CD14-positive monocyte (primary cell): ENCODE measurements at regions not wholly inside any gene's neighbourhood (a gene's known extent, or its start where the extent isn't known, plus 50 kb on each side); places are given as distances from the start of the nearest gene placed in this dataset.
"Not testable (repeated sequence)": the region's sequence is repeated elsewhere in the genome, so short reads cannot be mapped to it uniquely, and the experiment has no call there.

Source experiments
- DNase-seq, 3 donors: peaks; one replicate each; pipeline ENCODE4 v3.0.0-alpha.2; 2011 to 2022
- H2AFZ ChIP-seq: 2 replicates; pipeline ENCODE4 v1.6.0; 2012; ENCODE audit warnings: mild to moderate bottlenecking, low read depth, low read length, inconsistent platforms; ENCODE audit not compliant: insufficient read depth, poor library complexity, severe bottlenecking
- H3K27ac ChIP-seq, 2 donors: 1 replicate in 1 of 2; 2 replicates in 1 of 2; pipeline ENCODE4 v1.5.1; 2012 to 2013; ENCODE audit warnings: low read length in 2 of 2, control low read depth in 1 of 2, inconsistent platforms in 1 of 2, low read depth in 1 of 2, mild to moderate bottlenecking in 1 of 2
- H3K27me3 ChIP-seq, 2 donors: one replicate each; pipeline versions ENCODE4 v1.6.0 to v1.6.1; 2011 to 2013; ENCODE audit warnings: low read length in 2 of 2; ENCODE audit not compliant: control insufficient read depth in 2 of 2, insufficient read depth in 2 of 2
- H3K36me3 ChIP-seq, 2 donors: replicated peaks in 1 of 2; 1 replicate in 1 of 2; 2 replicates in 1 of 2; pipeline versions ENCODE4 v1.5.1 to v1.6.1; 2012 to 2013; ENCODE audit warnings: low read length in 2 of 2, control low read depth in 1 of 2, inconsistent platforms in 1 of 2, mild to moderate bottlenecking in 1 of 2; ENCODE audit not compliant: insufficient read depth in 2 of 2, control insufficient read depth in 1 of 2
- H3K4me1 ChIP-seq, 2 donors: 1 replicate in 1 of 2; 2 replicates in 1 of 2; pipeline versions ENCODE4 v1.5.1 to v1.6.1; 2012 to 2013; ENCODE audit warnings: low read length in 2 of 2, control low read depth in 1 of 2, inconsistent platforms in 1 of 2, mild to moderate bottlenecking in 1 of 2, moderate library complexity in 1 of 2; ENCODE audit not compliant: insufficient read depth in 2 of 2, control insufficient read depth in 1 of 2
- H3K4me2 ChIP-seq: replicated peaks from 2 replicates; pipeline ENCODE3; 2012; ENCODE audit warnings: low read length, moderate library complexity, mild to moderate bottlenecking; ENCODE audit not compliant: poor library complexity, severe bottlenecking; ENCODE audit errors: extremely low read depth
- H3K4me3 ChIP-seq, 3 experiments: fragments of 200-600 bp in 1 of 3; sonication (generic) in 1 of 3; replicated peaks in 1 of 3; 1 replicate in 2 of 3; 2 replicates in 1 of 3; pipeline ENCODE4 v1.5.1; 2011 to 2013; ENCODE audit warnings: low read length in 3 of 3, mild to moderate bottlenecking in 3 of 3, control low read depth in 2 of 3, low read depth in 2 of 3, inconsistent platforms in 1 of 3, moderate library complexity in 1 of 3
- H3K79me2 ChIP-seq: 2 replicates; pipeline ENCODE4 v1.6.0; 2012; ENCODE audit warnings: mild to moderate bottlenecking, control low read depth, inconsistent platforms, low read length, moderate library complexity; ENCODE audit not compliant: insufficient read depth
- H3K9ac ChIP-seq: 2 replicates; pipeline ENCODE4 v1.6.0; 2017; ENCODE audit warnings: low read length, mild to moderate bottlenecking; ENCODE audit not compliant: insufficient read depth, poor library complexity, severe bottlenecking
- H3K9me3 ChIP-seq, 2 donors: replicated peaks in 1 of 2; 1 replicate in 1 of 2; 2 replicates in 1 of 2; pipeline versions ENCODE4 v1.5.1 to v1.6.1; 2012 to 2013; ENCODE audit warnings: low read length in 2 of 2, control low read depth in 1 of 2; ENCODE audit not compliant: control insufficient read depth in 1 of 2, insufficient read depth in 1 of 2
- H4K20me1 ChIP-seq: 2 replicates; pipeline ENCODE4 v1.6.0; 2012; ENCODE audit warnings: mild to moderate bottlenecking, low read length, control low read depth, moderate library complexity; ENCODE audit not compliant: insufficient read depth
- H3K27ac Mint-ChIP-seq, 7 donors: one replicate each; pipeline ENCODE4 v1.8.0; 2020; ENCODE audit warnings: mild to moderate bottlenecking in 7 of 7, mixed read lengths in 7 of 7, moderate library complexity in 6 of 7, inconsistent platforms in 2 of 7
- H3K27me3 Mint-ChIP-seq, 3 donors: one replicate each; pipeline ENCODE4 v1.8.0; 2021 to 2022; ENCODE audit warnings: low read depth in 3 of 3, mild to moderate bottlenecking in 3 of 3, mixed read lengths in 3 of 3, moderate library complexity in 3 of 3, inconsistent platforms in 1 of 3
- H3K36me3 Mint-ChIP-seq, 2 donors: one replicate each; pipeline ENCODE4 v1.8.0; 2020; ENCODE audit warnings: mixed read lengths in 2 of 2, inconsistent platforms in 1 of 2, mild to moderate bottlenecking in 1 of 2
- H3K4me1 Mint-ChIP-seq: one replicate; pipeline ENCODE4 v1.8.0; 2020; ENCODE audit warnings: mild to moderate bottlenecking, mixed read lengths
- H3K4me3 Mint-ChIP-seq, 2 donors: one replicate each; pipeline ENCODE4 v1.8.0; 2020; ENCODE audit warnings: mild to moderate bottlenecking in 2 of 2, mixed read lengths in 2 of 2, moderate library complexity in 1 of 2
- H3K9me3 Mint-ChIP-seq, 7 donors: one replicate each; pipeline ENCODE4 v1.8.0; 2020 to 2022; ENCODE audit warnings: mixed read lengths in 7 of 7, mild to moderate bottlenecking in 6 of 7, moderate library complexity in 6 of 7, inconsistent platforms in 2 of 7
- WGBS: methylation state at CpG from one replicate; pipeline ENCODE4 v1.1.5; 2013; ENCODE audit warnings: missing lambda C conversion rate; ENCODE audit not compliant: insufficient coverage; 5-methylcytosine and 5-hydroxymethylcytosine counted together
- intact Hi-C, 2 donors: fragments of 100-400 bp; cut with micrococcal nuclease; formaldehyde crosslinking; loops; one replicate each; pipeline versions ENCODE4 v1.15.0 to v1.15.1; 2023
- TF ChIP-seq, protein P1 (sequence below): fragments of 200-600 bp; IDR thresholded peaks from one replicate; pipeline ENCODE4 v1.8.0; 2022; ENCODE audit warnings: antibody characterized with exemption, mild to moderate bottlenecking

- no peak overlapping the region for H3K27ac Mint-ChIP-seq
Measured at GRCh38 chr10:106267591-106267990, 896.9 kb downstream of the SORCS1 start.

GRCh38 chr10:106257432-106257831 lies 907.1 kb downstream of the SORCS1 start:
- H3K4me1 ChIP-seq, H3K9me3 ChIP-seq, H3K36me3 ChIP-seq, H3K4me3 ChIP-seq, H3K27ac Mint-ChIP-seq, H3K4me2 ChIP-seq, H3K9ac ChIP-seq, H3K4me1 Mint-ChIP-seq, H4K20me1 ChIP-seq, H3K79me2 ChIP-seq, H3K27me3 Mint-ChIP-seq, H3K4me3 Mint-ChIP-seq, DNase-seq, H3K27me3 ChIP-seq, H3K36me3 Mint-ChIP-seq, H3K9me3 Mint-ChIP-seq, H2AFZ ChIP-seq, H3K27ac ChIP-seq, intact Hi-C loops: not testable (repeated sequence)
- WGBS, result 80% methylated on average over 1 of the region's 6 CpGs

More at GRCh38 chr10:106267591-106267990, 896.9 kb downstream of the SORCS1 start:
- Histone ChIP-seq H3K27me3 (no peaks in the 10 kb centered on the region), H3K4me3 (no peak overlapping the region), H3K79me2 (no peaks in the 10 kb centered on the region), H3K9me3 (peaks cover 5 to 23% of the 10 kb centered on the region in 2 donors), H3K27ac (no peak overlapping the region), H3K9ac (no peak overlapping the region), H3K4me1 (no peaks in the 10 kb centered on the region), H3K4me2 (no peak overlapping the region), H2AFZ (no peak overlapping the region), H4K20me1 (no peaks in the 10 kb centered on the region), H3K36me3 (no peaks in the 10 kb centered on the region)
- DNase-seq, result no peak
- TF ChIP-seq, protein P1, sequence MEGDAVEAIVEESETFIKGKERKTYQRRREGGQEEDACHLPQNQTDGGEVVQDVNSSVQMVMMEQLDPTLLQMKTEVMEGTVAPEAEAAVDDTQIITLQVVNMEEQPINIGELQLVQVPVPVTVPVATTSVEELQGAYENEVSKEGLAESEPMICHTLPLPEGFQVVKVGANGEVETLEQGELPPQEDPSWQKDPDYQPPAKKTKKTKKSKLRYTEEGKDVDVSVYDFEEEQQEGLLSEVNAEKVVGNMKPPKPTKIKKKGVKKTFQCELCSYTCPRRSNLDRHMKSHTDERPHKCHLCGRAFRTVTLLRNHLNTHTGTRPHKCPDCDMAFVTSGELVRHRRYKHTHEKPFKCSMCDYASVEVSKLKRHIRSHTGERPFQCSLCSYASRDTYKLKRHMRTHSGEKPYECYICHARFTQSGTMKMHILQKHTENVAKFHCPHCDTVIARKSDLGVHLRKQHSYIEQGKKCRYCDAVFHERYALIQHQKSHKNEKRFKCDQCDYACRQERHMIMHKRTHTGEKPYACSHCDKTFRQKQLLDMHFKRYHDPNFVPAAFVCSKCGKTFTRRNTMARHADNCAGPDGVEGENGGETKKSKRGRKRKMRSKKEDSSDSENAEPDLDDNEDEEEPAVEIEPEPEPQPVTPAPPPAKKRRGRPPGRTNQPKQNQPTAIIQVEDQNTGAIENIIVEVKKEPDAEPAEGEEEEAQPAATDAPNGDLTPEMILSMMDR, result no peak
- peaks cover 0 to 2% (median 0%) of the 10 kb centered on the region in 3 donors for H3K27me3 Mint-ChIP-seq
- H3K4me1 Mint-ChIP-seq, result no peaks in the 10 kb centered on the region
- no peak overlapping the region for H3K4me3 Mint-ChIP-seq
- intact Hi-C loops, result no loop called here
- WGBS, result 86% methylated on average over 12 of the region's 13 CpGs
- no peaks in the 10 kb centered on the region for H3K36me3 Mint-ChIP-seq
- H3K9me3 Mint-ChIP-seq, result peaks cover 0 to 19% (median 8%) of the 10 kb centered on the region in 7 donors
